HG02973 (cell line): ENCODE measurements at regions not wholly inside any gene's neighbourhood (a gene's known extent, or its start where the extent isn't known, plus 50 kb on each side); places are given as distances from the start of the nearest gene placed in this dataset.
"Not testable (repeated sequence)": the region's sequence is repeated elsewhere in the genome, so short reads cannot be mapped to it uniquely, and the experiment has no call there.

Experiments used
- ATAC-seq: cut with Tn5 transposase; IDR thresholded peaks from one replicate; pipeline ENCODE4 v1.9.1; 2021; ENCODE audit warnings: moderate library complexity; ENCODE audit not compliant: unreplicated experiment

DNA sequence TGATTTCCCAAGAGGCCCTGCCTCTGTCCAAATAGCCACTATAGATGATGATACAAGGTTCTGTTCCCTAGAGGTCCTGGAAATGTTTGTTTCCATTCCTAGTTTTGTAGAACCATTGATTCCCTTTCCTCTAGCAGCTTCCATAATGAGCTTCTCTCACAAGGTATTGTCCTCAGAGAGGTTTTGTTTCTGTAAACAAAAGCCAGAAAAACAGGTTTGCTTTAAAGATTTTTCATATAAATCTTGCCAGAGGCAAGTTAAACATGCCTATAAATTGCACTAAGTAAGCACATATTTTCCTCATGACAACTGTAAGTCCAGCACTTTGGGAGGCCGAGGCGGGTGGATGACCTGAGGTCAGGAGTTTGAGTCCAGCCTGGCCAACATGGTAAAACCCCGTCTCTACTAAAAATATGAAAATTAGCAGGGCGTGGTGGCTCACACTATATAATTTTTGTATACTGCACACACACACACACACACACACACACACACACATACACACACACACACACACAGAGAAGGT is 1787.7 kb downstream of the EFNA5 start:
- ATAC-seq, result no peak

DNA sequence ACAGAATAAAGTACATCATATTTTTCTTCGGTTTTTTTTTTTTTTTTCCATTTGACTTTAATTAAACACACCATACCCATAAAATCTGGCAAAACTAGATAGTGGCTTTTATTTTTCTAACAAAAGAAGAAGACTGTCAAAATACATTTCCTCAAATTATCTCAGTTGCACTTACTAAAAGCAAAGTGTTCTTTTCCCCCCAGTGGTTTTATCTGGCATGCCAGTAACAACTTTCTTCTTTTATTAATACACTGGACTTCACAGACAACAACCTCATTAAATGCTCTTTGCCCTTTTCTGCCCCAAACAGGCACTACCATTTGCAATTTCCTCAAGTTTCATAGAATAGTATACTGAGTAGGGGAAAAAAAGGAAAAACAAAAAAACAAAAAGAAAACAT is 1792.3 kb downstream of the EFNA5 start:
- no peak for ATAC-seq

- ATAC-seq, result no peak
Measured at GRCh38 chr5:105877592-105877991, 1793.1 kb downstream of the EFNA5 start.

DNA sequence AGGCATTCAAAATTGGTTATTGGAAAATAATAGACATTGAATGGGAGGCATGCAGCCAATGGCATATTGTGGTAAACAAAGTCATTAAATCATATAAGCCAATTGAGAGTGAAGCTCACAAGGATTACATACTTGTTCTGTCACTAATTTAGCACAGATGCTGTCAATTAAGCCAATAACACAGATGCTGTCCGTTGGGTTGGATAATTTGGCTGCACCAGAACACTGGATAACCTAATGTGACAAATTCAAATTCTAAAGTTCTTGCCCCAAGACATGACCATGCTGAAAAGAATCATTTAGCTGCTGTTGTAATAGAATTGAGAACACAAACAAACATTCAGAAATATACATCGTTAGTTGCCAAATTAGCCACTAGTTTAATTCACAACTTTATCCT is 1796.4 kb downstream of the EFNA5 start:
- no peak for ATAC-seq

DNA sequence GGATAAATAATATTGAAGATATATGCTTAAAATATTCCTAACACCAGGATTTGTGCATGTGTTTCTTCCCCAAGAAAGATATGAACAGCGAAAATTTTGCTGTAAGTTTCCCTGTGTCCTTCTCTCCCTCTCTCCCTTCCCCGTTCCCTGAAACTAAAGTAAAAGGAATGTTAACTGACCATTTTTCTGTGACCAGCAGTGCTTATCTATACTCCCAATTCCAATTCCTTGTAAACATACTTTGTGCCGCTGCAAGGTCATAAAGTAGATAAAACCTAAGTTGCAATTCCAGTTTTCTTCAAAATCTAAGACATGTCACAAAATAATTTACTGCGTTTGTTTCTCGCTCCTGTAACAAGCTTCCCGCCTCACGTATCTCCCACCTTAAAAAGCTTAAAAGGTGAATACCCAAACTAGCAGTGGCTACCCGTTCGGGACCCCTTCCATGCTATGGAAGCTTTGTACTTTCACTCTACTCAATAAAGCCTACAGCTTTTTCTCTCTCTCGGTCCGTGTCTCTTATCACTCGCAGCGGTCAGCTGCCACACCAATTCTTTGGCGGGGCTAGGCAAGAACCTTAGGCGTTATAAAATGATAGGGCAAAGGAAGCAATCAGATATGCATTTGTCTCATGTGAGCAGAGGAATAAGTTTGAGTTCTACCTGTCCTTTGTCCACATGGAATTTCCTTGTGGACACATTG is 1798.0 kb downstream of the EFNA5 start:
- no peak for ATAC-seq

DNA sequence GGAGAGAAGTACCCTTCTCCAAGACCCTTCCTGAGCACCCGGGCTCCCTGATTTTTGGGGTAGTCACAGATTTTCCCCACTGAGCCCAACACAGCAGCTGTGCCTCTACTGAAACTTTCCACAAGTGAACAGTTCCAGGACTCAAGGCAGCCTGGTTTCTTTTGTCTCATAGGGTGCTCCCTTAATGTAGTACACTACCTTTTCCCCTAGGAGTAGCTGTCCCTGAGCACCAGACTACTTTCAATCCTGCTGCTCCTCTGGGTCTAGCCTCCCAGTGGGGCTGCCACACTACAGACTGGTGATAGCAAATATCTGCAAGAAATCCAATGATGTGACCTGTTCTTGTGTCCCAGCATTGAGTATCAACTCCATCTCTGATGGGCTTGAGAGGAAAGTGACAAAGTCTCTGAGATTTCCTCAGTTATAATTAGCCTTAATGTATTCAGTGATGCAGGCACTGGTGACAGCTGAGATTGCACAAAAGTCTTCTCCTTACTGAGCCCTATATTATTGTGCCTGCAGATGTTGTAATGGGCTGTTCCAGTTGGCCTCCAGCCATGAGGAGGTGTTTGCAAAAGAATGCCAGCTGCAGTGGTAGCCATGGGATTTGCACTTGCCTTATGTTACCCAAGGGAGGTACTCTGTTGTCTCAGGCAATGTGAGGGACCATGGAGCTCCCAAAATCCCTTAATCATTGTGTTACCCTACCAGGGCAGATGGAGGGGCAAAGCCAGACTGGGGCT is 1802.5 kb downstream of the EFNA5 start:
- no peak for ATAC-seq

DNA sequence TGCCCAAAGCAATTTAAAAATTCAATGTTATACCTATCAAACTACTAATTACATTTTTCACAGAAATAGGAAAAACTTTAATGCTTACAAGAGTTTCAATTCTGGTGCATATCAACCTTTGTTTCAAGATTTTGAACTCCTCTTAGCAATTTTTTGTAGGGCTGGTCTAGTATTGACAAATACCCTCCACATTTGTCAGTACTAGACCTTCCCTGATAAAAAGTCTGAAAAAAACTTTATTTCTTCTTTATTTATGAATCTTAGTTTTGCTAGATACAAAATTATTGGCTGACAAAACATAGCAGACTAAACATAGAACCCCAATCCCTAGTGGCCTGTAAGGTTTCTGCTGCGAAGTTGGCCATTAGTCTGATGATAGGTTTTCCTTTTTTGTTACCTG is 1804.9 kb downstream of the EFNA5 start:
- ATAC-seq, result no peak

DNA sequence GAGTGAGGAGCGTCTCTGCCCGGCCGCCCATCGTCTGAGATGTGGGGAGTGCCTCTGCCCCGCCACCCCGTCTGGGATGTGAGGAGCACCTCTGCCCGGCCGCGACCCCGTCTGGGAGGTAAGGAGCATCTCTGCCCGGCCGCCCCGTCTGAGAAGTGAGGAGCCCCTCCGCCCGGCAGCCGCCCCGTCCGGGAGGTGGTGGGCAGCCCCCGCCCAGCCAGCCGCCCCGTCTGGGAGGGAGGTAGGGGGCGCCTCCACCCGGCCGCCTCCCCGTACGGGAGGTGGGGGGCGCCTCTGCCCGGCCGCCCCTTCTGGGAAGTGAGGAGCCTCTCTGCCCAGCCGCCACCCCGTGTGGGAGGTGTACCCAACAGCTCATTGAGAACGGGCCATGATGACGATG is 1811.4 kb downstream of the EFNA5 start:
- not testable (repeated sequence) for ATAC-seq

DNA sequence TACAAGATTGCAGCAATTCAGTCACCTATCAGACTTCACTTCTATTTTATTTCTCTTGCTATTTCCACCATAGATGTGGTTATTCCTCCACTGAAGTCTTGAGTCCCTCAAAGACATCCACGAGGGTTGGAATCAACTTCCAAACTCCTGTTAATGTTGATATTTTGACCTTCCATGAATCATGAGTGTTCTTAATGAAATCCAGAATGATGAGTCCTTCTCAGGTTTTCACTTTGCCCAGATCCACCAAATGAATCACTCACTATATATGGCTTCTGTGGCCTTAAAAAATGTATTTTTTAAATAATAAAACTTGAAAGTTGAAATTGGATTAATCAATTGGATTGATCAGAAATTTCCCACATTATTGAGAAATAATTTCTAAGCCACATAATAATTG is 1821.0 kb downstream of the EFNA5 start:
- no peak for ATAC-seq

DNA sequence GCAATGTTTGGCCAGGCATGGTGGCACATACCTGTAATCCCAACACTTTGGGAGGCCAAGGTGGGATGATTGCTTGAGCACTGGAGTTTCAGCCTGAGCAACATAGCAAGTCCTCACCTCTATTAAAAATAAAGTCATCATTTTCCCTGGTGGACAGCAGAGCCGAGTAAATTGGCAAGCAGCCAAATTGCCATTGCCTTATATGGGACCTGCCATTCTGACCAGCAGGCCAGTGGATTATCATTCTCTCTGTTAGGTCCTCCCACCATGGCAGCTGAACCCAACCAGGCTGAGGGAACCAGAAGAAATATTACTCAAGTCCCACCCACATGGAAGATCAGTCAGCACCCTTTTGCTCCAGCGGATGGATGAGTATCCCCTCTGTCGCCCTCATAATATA is 1829.9 kb downstream of the EFNA5 start:
- ATAC-seq, result no peak

- ATAC-seq, result no peak
Measured at GRCh38 chr5:105836887-105837286, 1833.8 kb downstream of the EFNA5 start.

- ATAC-seq, result no peak
Measured at GRCh38 chr5:105836268-105836667, 1834.5 kb downstream of the EFNA5 start.

DNA sequence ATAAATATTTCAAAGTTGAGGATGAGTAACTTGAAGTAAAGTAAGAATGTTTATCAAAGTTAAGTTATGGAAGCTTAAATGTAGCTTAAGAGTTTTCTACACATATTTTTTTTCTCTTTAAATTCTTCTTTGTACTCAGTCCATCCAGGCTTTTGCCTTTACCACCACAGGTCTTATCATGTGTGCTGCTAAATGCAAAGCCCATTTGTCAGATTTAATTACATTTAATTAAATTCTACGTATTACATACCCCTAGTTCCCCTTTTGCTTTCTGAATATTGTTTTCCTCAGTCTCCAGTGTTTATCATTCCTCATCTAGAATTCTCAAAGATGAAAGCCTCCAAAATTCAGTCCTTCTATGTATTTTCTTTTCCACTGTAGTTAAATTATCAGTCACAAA is 1841.9 kb downstream of the EFNA5 start:
- ATAC-seq, result no peak

- no peak for ATAC-seq
Measured at GRCh38 chr5:105821800-105822199, 1848.9 kb downstream of the EFNA5 start.

GRCh38 chr5:105817914-105818313 is 1852.8 kb downstream of the EFNA5 start:
- ATAC-seq, result no peak

- ATAC-seq, result no peak
Measured at GRCh38 chr5:105817416-105817815, 1853.3 kb downstream of the EFNA5 start.

DNA sequence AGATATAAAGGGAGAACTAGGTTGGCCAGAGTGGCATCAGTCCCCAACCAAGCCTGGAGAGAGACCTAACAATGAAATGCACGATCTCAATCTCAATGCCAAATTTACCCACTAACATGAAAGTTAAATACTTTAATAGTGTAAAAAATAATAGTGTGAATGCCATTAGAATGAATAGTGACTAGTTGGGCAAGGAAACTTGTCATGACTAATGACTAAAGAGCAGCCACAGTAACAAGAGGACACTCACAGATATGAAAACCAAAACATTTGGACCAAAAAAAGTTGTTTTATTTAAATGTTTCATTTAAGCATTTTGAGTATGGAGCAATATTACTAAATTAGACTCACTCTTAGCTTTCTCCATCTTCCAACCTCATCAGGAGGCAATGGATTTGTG is 1853.8 kb downstream of the EFNA5 start:
- ATAC-seq, result no peak

DNA sequence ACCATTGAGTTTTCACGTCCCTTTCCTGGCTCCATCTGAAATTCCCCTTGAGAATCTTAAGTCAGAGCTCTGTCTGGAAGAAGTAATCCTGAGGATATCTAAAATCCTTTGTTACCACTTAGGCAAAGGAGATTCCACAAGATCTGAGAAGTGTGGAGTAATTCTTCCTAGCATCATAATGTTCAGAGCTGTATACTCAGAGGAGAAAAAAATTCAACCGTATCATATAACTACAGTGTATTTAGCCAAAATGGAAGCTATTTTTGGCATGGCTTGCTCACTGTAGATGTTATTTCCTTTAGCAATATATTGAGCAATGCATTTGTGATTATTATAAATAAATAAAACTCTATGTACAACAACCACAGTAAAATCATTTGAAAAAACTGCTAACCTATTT is 1858.4 kb downstream of the EFNA5 start:
- ATAC-seq, result no peak

DNA sequence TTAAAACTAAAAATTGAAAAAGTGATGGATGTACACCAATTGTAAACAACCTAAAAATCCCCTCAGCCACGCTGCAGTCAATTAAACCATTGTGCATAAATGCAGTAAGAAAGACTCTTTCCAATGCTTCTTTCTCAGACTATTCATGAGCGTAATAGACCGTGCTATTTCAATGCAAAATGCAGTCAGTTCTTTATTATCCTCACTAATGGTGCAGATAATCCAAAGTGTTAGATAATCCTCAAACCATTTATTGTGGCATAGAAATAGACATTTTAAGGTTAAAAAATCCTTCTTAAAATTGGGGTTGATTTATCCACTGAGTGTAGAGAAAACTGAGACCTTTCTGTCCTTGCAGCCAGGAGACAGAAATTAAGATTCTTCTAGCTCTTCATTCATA is 1862.8 kb downstream of the EFNA5 start:
- no peak for ATAC-seq

- ATAC-seq, result no peak
Measured at GRCh38 chr5:105807290-105807689, 1863.4 kb downstream of the EFNA5 start.

- no peak for ATAC-seq
Measured at GRCh38 chr5:105806596-105806995, 1864.1 kb downstream of the EFNA5 start.

DNA sequence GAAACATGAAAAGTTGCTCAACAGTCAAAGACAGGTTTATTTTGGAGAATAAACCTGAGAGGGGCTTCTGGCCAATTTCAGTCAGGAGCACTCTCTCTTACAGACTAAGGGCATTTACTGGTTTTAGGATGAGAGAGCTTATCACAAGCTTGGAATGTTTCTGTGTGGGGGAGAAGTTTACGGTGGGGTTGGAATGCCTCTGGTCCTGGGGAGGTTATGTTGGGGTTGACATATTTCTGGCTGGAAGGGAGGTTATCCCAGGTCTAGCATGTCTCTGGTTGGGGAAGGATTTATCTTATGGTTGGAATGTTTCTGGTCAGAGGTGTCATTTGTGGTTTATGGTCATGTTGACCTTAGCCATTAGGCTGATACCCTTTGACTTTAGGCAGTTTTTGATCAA is 1867.3 kb downstream of the EFNA5 start:
- ATAC-seq, result no peak
